Lower leg skin (tissue), 4 donors: ENCODE measurements at regions not wholly inside any gene's neighbourhood (a gene's known extent, or its start where the extent isn't known, plus 50 kb on each side); places are given as distances from the start of the nearest gene placed in this dataset.
"Not testable (repeated sequence)": the region's sequence is repeated elsewhere in the genome, so short reads cannot be mapped to it uniquely, and the experiment has no call there.

Source experiments
- DNase-seq, 2 donors: peaks; one replicate each; pipeline ENCODE4 v3.0.0-alpha.2; 2019; ENCODE audit warnings: low spot score in 2 of 2
- H3K4me3 ChIP-seq: fragments of 200-600 bp; sonication (generic); 2 replicates; pipeline ENCODE4 v1.5.1; 2017; ENCODE audit warnings: mild to moderate bottlenecking, low read depth; ENCODE audit not compliant: poor library complexity, severe bottlenecking
- CTCF ChIP-seq, 3 donors: fragments of 450-650 bp; IDR thresholded peaks; one replicate each; pipeline ENCODE4 v1.5.1; 2016; ENCODE audit warnings: antibody characterized with exemption in 3 of 3, mild to moderate bottlenecking in 3 of 3, moderate library complexity in 2 of 3
- POLR2A ChIP-seq, 2 donors: fragments of 450-650 bp; IDR thresholded peaks; one replicate each; pipeline ENCODE4 v1.6.1; 2016 to 2017; ENCODE audit warnings: antibody characterized with exemption in 2 of 2, mild to moderate bottlenecking in 1 of 2, moderate library complexity in 1 of 2
- WGBS, 2 donors: methylation state at CpG; one replicate each; pipeline ENCODE4 v1.1.5; 2018; 5-methylcytosine and 5-hydroxymethylcytosine counted together
- intact Hi-C: fragments of 100-400 bp; cut with DNase I; formaldehyde crosslinking; loops from one replicate; pipeline ENCODE4 v1.15.0; 2023; ENCODE audit warnings: low total_unique reads

GRCh38 chr2:19176977-19177376, 181.4 kb downstream of the OSR1 start:
- 62 to 75% methylated on average over 4 of the region's 4 CpGs for WGBS, 2 donors
- TF ChIP-seq POLR2A (IDR thresholded peaks at IDR 0.05) = no peak
- TF ChIP-seq CTCF (IDR thresholded peaks at IDR 0.05) = no peak

GRCh38 chr2:19176172-19176852, 182.1 kb downstream of the OSR1 start:
- no peak for TF ChIP-seq POLR2A (IDR thresholded peaks at IDR 0.05)
- no peak for TF ChIP-seq CTCF (IDR thresholded peaks at IDR 0.05)
- intact Hi-C loops = no loop called here
- no peak overlapping the region for H3K4me3 ChIP-seq
- no peak for DNase-seq
- WGBS, 2 donors = 68 to 77% methylated on average over 3 of the region's 3 CpGs

More at GRCh38 chr2:19176977-19177376, 181.4 kb downstream of the OSR1 start:
- no peak overlapping the region for H3K4me3 ChIP-seq
- DNase-seq = no peak
- intact Hi-C loops = no loop called here

GRCh38 chr2:19174176-19174575, 184.2 kb downstream of the OSR1 start:
- intact Hi-C loops = no loop called here
- TF ChIP-seq CTCF (IDR thresholded peaks at IDR 0.05) = no peak
- TF ChIP-seq POLR2A (IDR thresholded peaks at IDR 0.05) = no peak
- WGBS, 2 donors = 72 to 80% methylated on average over 2 of the region's 2 CpGs
- DNase-seq = no peak
- H3K4me3 ChIP-seq = no peak overlapping the region

GRCh38 chr2:19171409-19171808, 187.0 kb downstream of the OSR1 start:
- TF ChIP-seq POLR2A (IDR thresholded peaks at IDR 0.05) = no peak
- no peak for TF ChIP-seq CTCF (IDR thresholded peaks at IDR 0.05)
- WGBS, 2 donors = 90 to 95% methylated on average over 1 of the region's 1 CpG
- no peak overlapping the region for H3K4me3 ChIP-seq

GRCh38 chr2:19169134-19169768, 189.2 kb downstream of the OSR1 start:
- DNase-seq = no peak
- 63 to 65% methylated on average over 2 of the region's 2 CpGs for WGBS, 2 donors
- TF ChIP-seq CTCF (IDR thresholded peaks at IDR 0.05) = no peak
- no peak for TF ChIP-seq POLR2A (IDR thresholded peaks at IDR 0.05)
- no peak overlapping the region for H3K4me3 ChIP-seq
- intact Hi-C loops = no loop called here

More at GRCh38 chr2:19171409-19171808, 187.0 kb downstream of the OSR1 start:
- intact Hi-C loops = no loop called here
- DNase-seq = no peak

- WGBS, 2 donors = 35 to 57% methylated on average over 8 to 9 of the region's 9 CpGs
- H3K4me3 ChIP-seq, DNase-seq, intact Hi-C loops: not testable (repeated sequence)
These were observed 194.3 kb downstream of the OSR1 start for GRCh38 chr2:19164099-19164498.
